IPS-18c (cell line): ENCODE measurements at regions not wholly inside any gene's neighbourhood (a gene's known extent, or its start where the extent isn't known, plus 50 kb on each side); places are given as distances from the start of the nearest gene placed in this dataset.
"Not testable (repeated sequence)": the region's sequence is repeated elsewhere in the genome, so short reads cannot be mapped to it uniquely, and the experiment has no call there.

Experiments
- H3K4me3 ChIP-seq: 2 replicates; pipeline ENCODE4 v1.7.0; 2013; ENCODE audit warnings: low read depth, mild to moderate bottlenecking, low read length, moderate library complexity; ENCODE audit not compliant: insufficient read depth
- H3K9me3 ChIP-seq: one replicate; pipeline ENCODE4 v1.6.1; 2013; ENCODE audit warnings: mild to moderate bottlenecking, low read length, moderate library complexity; ENCODE audit not compliant: control insufficient read depth, insufficient read depth

GRCh38 chr6:104676679-104677078 is 183.0 kb downstream of the HACE1 start:
- H3K4me3 ChIP-seq, H3K9me3 ChIP-seq: not testable (repeated sequence)

DNA sequence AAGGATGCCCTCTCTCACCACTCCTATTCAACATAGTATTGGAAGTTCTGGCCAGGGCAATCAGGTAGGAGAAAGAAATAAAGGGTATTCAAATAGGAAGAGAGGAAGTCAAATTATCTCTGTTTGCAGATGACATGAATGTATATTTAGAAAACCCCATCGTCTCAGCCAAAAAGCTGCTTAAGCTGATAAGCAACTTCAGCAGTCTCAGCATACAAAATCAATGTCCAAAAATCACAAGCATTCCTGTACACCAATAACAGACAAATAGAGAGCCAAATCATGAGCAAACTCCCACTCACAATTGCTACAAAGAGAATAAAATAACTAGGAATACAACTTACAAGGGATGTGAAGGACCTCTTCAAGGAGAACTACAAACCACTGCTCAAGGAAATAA is 184.6 kb downstream of the HACE1 start:
- not testable (repeated sequence) for H3K9me3 ChIP-seq, H3K4me3 ChIP-seq

DNA sequence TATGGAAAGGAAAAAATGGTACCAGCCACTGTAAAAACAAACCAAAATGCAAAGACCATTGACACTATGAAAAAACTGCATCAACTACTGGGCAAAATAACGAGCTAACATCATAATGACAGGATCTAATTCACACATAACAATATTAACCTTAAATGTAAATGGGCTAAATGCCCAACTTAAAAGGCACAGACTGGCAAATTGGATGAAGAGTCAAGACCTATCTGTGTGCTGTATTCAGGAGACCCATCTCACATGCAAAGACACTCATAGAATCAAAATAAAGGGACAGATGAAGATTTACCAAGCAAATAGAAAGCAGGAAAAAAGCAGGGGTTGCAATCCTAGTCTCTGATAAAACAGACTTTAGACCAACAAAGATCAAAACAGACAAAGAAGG is 186.6 kb downstream of the HACE1 start:
- H3K4me3 ChIP-seq, H3K9me3 ChIP-seq: not testable (repeated sequence)

- H3K9me3 ChIP-seq, result not testable (repeated sequence)
These were observed 188.2 kb downstream of the HACE1 start for GRCh38 chr6:104671591-104671891.

GRCh38 chr6:104670834-104671590 is 188.7 kb downstream of the HACE1 start:
- H3K9me3 ChIP-seq, H3K4me3 ChIP-seq: not testable (repeated sequence)

More at GRCh38 chr6:104671591-104671891, 188.2 kb downstream of the HACE1 start:
- not testable (repeated sequence) for H3K4me3 ChIP-seq

DNA sequence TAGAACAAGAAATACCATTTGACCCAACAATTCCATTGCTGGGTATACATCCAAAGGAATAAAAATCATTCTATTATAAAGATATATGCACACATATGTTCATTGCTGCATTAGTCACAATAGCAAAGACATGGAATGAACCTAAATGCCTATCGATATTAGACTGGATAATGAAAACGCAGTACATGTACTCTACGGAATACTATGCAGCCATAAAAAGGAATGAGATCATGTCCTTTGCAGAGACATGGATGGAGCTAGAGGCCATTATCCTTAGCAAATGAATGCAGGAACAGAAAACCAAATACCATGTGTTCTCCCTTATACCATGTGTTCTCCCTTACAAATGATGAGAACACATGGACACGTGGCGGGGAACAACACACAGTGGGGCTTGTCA is 190.2 kb downstream of the HACE1 start:
- Histone ChIP-seq H3K9me3 (no peaks in the 10 kb centered on the region), H3K4me3 (no peak overlapping the region)

- Histone ChIP-seq H3K4me3 (no peak overlapping the region), H3K9me3 (no peaks in the 10 kb centered on the region)
These were observed 203.5 kb downstream of the HACE1 start for GRCh38 chr6:104656235-104656634.

DNA sequence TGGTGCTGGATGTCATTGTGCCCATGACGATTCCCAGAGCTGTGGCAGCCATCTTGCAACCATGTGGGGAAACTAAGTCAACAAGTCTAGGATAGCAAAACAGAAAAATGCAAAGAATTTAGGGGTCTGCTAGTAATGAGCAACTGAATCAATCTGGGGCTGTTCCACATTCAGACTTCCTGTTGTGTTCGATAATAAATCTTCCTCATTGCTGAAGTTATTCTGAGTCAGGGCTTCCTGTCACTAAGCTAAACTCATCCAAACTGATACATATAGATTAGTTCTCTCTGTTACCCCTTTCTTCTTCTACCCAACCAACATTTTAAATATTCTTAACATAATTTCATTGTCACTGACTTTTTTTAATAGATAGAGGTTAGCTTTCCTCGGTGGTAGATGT is 205.9 kb downstream of the HACE1 start:
- no peak overlapping the region for H3K4me3 ChIP-seq
- H3K9me3 ChIP-seq, result no peaks in the 10 kb centered on the region

DNA sequence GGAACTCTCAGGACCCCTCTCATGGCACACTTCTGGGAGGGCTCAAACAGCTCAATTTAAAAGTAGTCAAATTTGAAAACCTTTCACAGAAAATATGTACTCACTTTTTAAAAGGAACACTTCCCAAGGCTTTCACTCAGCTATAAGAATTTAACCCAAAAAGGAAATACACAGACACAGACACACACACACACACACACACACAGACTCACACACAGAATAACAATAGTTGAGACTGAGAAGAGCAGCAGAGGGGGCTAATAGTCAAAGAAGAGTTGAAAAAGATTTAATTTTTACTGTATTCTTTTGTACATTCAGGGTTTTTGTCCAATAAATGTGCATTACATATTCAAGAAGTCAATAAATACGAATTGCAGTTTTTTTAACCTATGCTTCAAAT is 211.4 kb downstream of the HACE1 start:
- H3K4me3 ChIP-seq, result no peak overlapping the region

GRCh38 chr6:104644848-104645247 is 214.9 kb downstream of the HACE1 start:
- H3K9me3 ChIP-seq, result no peaks in the 10 kb centered on the region
- H3K4me3 ChIP-seq, result no peak overlapping the region

More for the DNA sequence above, 211.4 kb downstream of the HACE1 start:
- H3K9me3 ChIP-seq, result no peaks in the 10 kb centered on the region

DNA sequence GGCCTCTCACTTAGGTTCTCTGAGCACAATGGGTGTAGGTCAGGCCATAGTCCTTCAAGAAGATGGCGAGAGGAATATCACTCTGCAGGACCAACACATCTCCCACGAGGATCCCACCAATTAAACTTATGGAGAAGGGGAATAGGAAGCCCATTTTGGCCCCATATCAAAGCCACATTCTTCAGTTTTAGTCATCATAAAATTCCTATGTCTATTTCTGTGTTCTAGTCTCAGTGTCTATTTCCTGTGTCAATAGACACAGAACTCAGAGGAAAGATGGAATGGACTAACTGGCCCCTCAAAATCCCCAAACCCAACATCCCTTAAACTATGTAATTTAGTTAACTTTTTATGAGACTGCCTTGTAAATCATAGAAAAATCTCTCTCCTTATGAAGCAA is 216.8 kb downstream of the HACE1 start:
- H3K9me3 ChIP-seq, result no peaks in the 10 kb centered on the region
- no peak overlapping the region for H3K4me3 ChIP-seq

- no peaks in the 10 kb centered on the region for H3K9me3 ChIP-seq
- no peak overlapping the region for H3K4me3 ChIP-seq
These were observed 219.0 kb downstream of the HACE1 start for GRCh38 chr6:104640761-104641160.

GRCh38 chr6:104640150-104640700 is 219.5 kb downstream of the HACE1 start:
- H3K9me3 ChIP-seq, result no peaks in the 10 kb centered on the region
- H3K4me3 ChIP-seq, result no peak overlapping the region

GRCh38 chr6:104639668-104640067 is 220.1 kb downstream of the HACE1 start:
- no peaks in the 10 kb centered on the region for H3K9me3 ChIP-seq
- H3K4me3 ChIP-seq, result no peak overlapping the region

GRCh38 chr6:104638841-104639290 is 220.9 kb downstream of the HACE1 start:
- Histone ChIP-seq H3K9me3 (no peaks in the 10 kb centered on the region), H3K4me3 (no peak overlapping the region)

DNA sequence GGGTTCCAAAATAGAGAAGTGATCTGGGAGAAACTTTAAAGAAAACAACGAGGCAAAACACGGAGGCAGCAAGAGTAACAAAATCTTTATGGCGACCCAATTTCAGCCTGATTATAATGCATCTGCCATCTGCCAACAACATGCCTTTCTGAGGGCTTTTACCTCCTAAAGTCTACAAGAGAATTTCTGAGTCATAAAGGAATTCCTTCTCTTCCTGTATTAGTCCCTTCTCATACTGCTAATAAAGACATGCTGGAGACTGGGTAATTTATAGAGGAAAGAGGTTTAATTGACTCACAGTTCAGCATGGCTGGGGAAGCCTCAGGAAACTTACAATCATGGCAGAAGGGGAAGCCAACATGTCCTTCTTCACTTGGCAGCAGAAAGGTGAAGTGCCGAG is 226.6 kb downstream of the HACE1 start:
- H3K9me3 ChIP-seq, result no peaks in the 10 kb centered on the region
- no peak overlapping the region for H3K4me3 ChIP-seq

DNA sequence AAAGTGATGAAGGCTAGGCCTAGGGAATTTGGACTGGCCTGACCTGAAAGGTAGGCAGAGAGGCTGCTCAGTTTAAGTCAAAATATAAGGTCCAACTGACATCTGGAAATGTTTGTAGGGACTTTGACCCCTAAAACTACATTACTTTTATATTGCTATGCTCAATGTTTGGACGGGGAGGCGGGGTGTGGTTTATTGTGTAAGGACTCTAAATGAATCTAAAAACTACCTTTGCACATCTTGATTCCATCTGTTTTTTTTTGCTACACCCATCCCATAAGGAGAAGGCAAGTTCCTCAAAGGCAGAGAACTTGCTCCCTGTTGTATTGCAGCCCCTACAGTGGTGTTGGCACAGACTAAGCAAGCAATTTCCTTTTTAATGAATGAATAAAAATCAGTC is 227.1 kb downstream of the HACE1 start:
- H3K9me3 ChIP-seq, result no peaks in the 10 kb centered on the region
- no peak overlapping the region for H3K4me3 ChIP-seq

DNA sequence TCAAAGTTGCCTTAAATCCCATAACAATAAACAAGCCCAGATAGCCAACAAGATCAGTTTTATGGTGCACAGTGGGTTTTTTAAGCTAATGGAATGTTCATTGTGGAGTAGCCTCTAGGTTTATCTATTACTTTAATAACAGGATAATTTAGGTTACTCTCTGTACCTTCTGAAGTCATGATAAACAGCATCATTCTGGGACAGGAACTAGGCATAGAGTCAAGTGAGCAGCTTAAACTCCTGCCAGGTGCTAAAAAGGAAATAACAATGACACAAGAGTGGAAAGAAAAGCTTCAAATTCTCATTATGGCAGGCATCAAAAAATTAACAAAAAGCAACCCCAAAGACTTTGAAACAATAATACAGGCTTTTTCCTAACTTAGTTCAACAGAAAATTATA is 228.8 kb downstream of the HACE1 start:
- H3K9me3 ChIP-seq, result no peaks in the 10 kb centered on the region
- H3K4me3 ChIP-seq, result no peak overlapping the region

- Histone ChIP-seq H3K4me3 (no peak overlapping the region), H3K9me3 (no peaks in the 10 kb centered on the region)
These were observed 229.2 kb downstream of the HACE1 start for GRCh38 chr6:104630522-104630921.
